Esophagus (tissue), 2 donors: ENCODE measurements at regions not wholly inside any gene's neighbourhood (a gene's known extent, or its start where the extent isn't known, plus 50 kb on each side); places are given as distances from the start of the nearest gene placed in this dataset.
"Not testable (repeated sequence)": the region's sequence is repeated elsewhere in the genome, so short reads cannot be mapped to it uniquely, and the experiment has no call there.

Experiments used
- H3K27ac ChIP-seq, 2 donors: one replicate each; pipeline ENCODE4 v1.5.1; 2013; ENCODE audit warnings: low read depth in 2 of 2, mild to moderate bottlenecking in 2 of 2, inconsistent platforms in 1 of 2, low read length in 1 of 2, moderate library complexity in 1 of 2
- H3K27me3 ChIP-seq, 2 donors: one replicate each; pipeline ENCODE4 v1.6.1; 2013; ENCODE audit warnings: low read length in 2 of 2, control low read depth in 1 of 2, mild to moderate bottlenecking in 1 of 2; ENCODE audit not compliant: insufficient read depth in 2 of 2, control insufficient read depth in 1 of 2
- H3K36me3 ChIP-seq, 2 donors: one replicate each; pipeline ENCODE4 v1.6.1; 2013; ENCODE audit warnings: low read length in 1 of 2; ENCODE audit not compliant: control insufficient read depth in 2 of 2, insufficient read depth in 2 of 2
- H3K4me1 ChIP-seq, 2 donors: one replicate each; pipeline ENCODE4 v1.6.1; 2013; ENCODE audit warnings: low read length in 1 of 2; ENCODE audit not compliant: control insufficient read depth in 2 of 2, insufficient read depth in 2 of 2
- H3K4me3 ChIP-seq, 2 donors: one replicate each; pipeline ENCODE4 v1.5.1; 2013; ENCODE audit warnings: low read length in 2 of 2, mild to moderate bottlenecking in 2 of 2, low read depth in 1 of 2, moderate library complexity in 1 of 2
- H3K9me3 ChIP-seq, 2 donors: one replicate each; pipeline ENCODE4 v1.6.1; 2013; ENCODE audit warnings: mild to moderate bottlenecking in 2 of 2, low read depth in 1 of 2, low read length in 1 of 2, moderate library complexity in 1 of 2; ENCODE audit not compliant: control insufficient read depth in 2 of 2, insufficient read depth in 1 of 2
- WGBS, 2 donors: extraction: QIAGEN DNeasy Blood & Tissue Kit; methylation state at CpG; one replicate each; pipeline ENCODE4 v1.1.7; 2013; 5-methylcytosine and 5-hydroxymethylcytosine counted together
- donor health status: healthy with polysubstance abuse.
- donor health status: Bipolar disorder and iron deficiency.

GRCh38 chr14:85342858-85343607, 186.9 kb upstream of the FLRT2 start:
- Histone ChIP-seq H3K4me1 (no peaks in the 10 kb centered on the region), H3K4me3 (no peak overlapping the region), H3K36me3 (no peaks in the 10 kb centered on the region), H3K9me3 (no peaks in the 10 kb centered on the region), H3K27me3 (no peaks in the 10 kb centered on the region), H3K27ac (no peak overlapping the region)
- 68 to 81% methylated on average over 3 of the region's 3 CpGs for WGBS, 2 donors

- Histone ChIP-seq H3K36me3 (no peaks in the 10 kb centered on the region), H3K27ac (no peak overlapping the region), H3K9me3 (no peaks in the 10 kb centered on the region), H3K27me3 (no peaks in the 10 kb centered on the region), H3K4me3 (no peak overlapping the region), H3K4me1 (no peaks in the 10 kb centered on the region)
- WGBS, 2 donors: 80 to 86% methylated on average over 5 of the region's 5 CpGs
These were observed 185.8 kb upstream of the FLRT2 start for GRCh38 chr14:85344171-85344570.

GRCh38 chr14:85344847-85345570, 184.9 kb upstream of the FLRT2 start:
- no peaks in the 10 kb centered on the region for H3K4me1 ChIP-seq
- no peak overlapping the region for H3K4me3 ChIP-seq
- H3K27ac ChIP-seq: no peak overlapping the region
- no peaks in the 10 kb centered on the region for H3K9me3 ChIP-seq
- 58 to 67% methylated on average over 6 of the region's 6 CpGs for WGBS, 2 donors
- H3K27me3 ChIP-seq: no peaks in the 10 kb centered on the region
- H3K36me3 ChIP-seq: no peaks in the 10 kb centered on the region

GRCh38 chr14:85350667-85351066, 179.3 kb upstream of the FLRT2 start:
- no peaks in the 10 kb centered on the region for H3K36me3 ChIP-seq
- no peaks in the 10 kb centered on the region for H3K9me3 ChIP-seq
- no peak overlapping the region for H3K27ac ChIP-seq
- no peaks in the 10 kb centered on the region for H3K27me3 ChIP-seq
- H3K4me1 ChIP-seq: no peaks in the 10 kb centered on the region
- WGBS, 2 donors: 40 to 56% methylated on average over 3 of the region's 3 CpGs
- no peak overlapping the region for H3K4me3 ChIP-seq

GRCh38 chr14:85352588-85352987, 177.4 kb upstream of the FLRT2 start:
- not testable (repeated sequence) for H3K27ac ChIP-seq, H3K27me3 ChIP-seq, H3K4me1 ChIP-seq, H3K9me3 ChIP-seq, H3K36me3 ChIP-seq, H3K4me3 ChIP-seq
- WGBS, 2 donors: 93 to 94% methylated on average over 26 of the region's 26 CpGs

GRCh38 chr14:85357120-85357519, 172.8 kb upstream of the FLRT2 start:
- no peak overlapping the region for H3K4me3 ChIP-seq
- peaks cover 0 to 2% of the 10 kb centered on the region in 2 donors for H3K27me3 ChIP-seq
- no peak overlapping the region for H3K27ac ChIP-seq
- no peaks in the 10 kb centered on the region for H3K9me3 ChIP-seq
- 71 to 79% methylated on average over 5 of the region's 5 CpGs for WGBS, 2 donors
- H3K4me1 ChIP-seq: no peaks in the 10 kb centered on the region
- H3K36me3 ChIP-seq: no peaks in the 10 kb centered on the region

- Histone ChIP-seq H3K4me3 (no peak overlapping the region), H3K27me3 (peaks cover 0 to 3% of the 10 kb centered on the region in 2 donors), H3K9me3 (no peaks in the 10 kb centered on the region), H3K36me3 (no peaks in the 10 kb centered on the region), H3K27ac (no peak overlapping the region), H3K4me1 (no peaks in the 10 kb centered on the region)
- 82 to 95% methylated on average over 1 of the region's 1 CpG for WGBS, 2 donors
These were observed 171.7 kb upstream of the FLRT2 start for GRCh38 chr14:85358136-85358785.

GRCh38 chr14:85359505-85359904, 170.4 kb upstream of the FLRT2 start:
- Histone ChIP-seq H3K9me3 (no peaks in the 10 kb centered on the region), H3K36me3 (no peaks in the 10 kb centered on the region), H3K27ac (no peak overlapping the region), H3K4me3 (no peak overlapping the region), H3K4me1 (no peaks in the 10 kb centered on the region), H3K27me3 (peaks cover 0 to 3% of the 10 kb centered on the region in 2 donors)

- no peaks in the 10 kb centered on the region for H3K9me3 ChIP-seq
- no peaks in the 10 kb centered on the region for H3K36me3 ChIP-seq
- 67 to 69% methylated on average over 2 of the region's 2 CpGs for WGBS, 2 donors
- peaks cover 0 to 3% of the 10 kb centered on the region in 2 donors for H3K27me3 ChIP-seq
- H3K27ac ChIP-seq: no peak overlapping the region
- no peak overlapping the region for H3K4me3 ChIP-seq
- H3K4me1 ChIP-seq: no peaks in the 10 kb centered on the region
These were observed 166.6 kb upstream of the FLRT2 start for GRCh38 chr14:85363358-85363757.
